GM12891 (cell line): ENCODE measurements at regions not wholly inside any gene's neighbourhood (a gene's known extent, or its start where the extent isn't known, plus 50 kb on each side); places are given as distances from the start of the nearest gene placed in this dataset.
"Not testable (repeated sequence)": the region's sequence is repeated elsewhere in the genome, so short reads cannot be mapped to it uniquely, and the experiment has no call there.

Source experiments
- DNase-seq: peaks from one replicate; pipeline ENCODE4 v3.0.0; 2011; ENCODE audit warnings: low spot score; ENCODE audit not compliant: insufficient read length
- FAIRE-seq: peaks from 2 replicates; lab custom pipeline; 2011; peaks lifted over from hg19 to GRCh38; lab: Jason Lieb, UNC
- PAX5 ChIP-seq: IDR thresholded peaks from 2 replicates; pipeline ENCODE4 v1.6.1; 2011; ENCODE audit warnings: low read length, moderate library complexity, mild to moderate bottlenecking; ENCODE audit not compliant: insufficient read depth, severe bottlenecking
- POLR2A ChIP-seq: IDR thresholded peaks from 2 replicates; pipeline ENCODE4 v1.6.1; 2011; ENCODE audit warnings: low read depth, low read length, control low read depth
- POLR2AphosphoS5 ChIP-seq: IDR thresholded peaks from 2 replicates; pipeline ENCODE4 v1.6.1; 2011; ENCODE audit warnings: low read depth, low read length, control low read depth
- POU2F2 ChIP-seq: IDR thresholded peaks from 2 replicates; pipeline ENCODE4 v1.6.1; 2011; ENCODE audit warnings: low read depth, mild to moderate bottlenecking, control low read depth, low read length, moderate library complexity
- SPI1 ChIP-seq: IDR thresholded peaks from 2 replicates; pipeline ENCODE4 v1.6.1; 2011; ENCODE audit warnings: low read depth, low read length, control low read depth
- TAF1 ChIP-seq: IDR thresholded peaks from 2 replicates; pipeline ENCODE4 v1.6.1; 2011; ENCODE audit warnings: low read depth, low read length, control low read depth

GRCh38 chr1:102821707-102822106 lies 286.6 kb downstream of the COL11A1 start:
- FAIRE-seq (no peak), DNase-seq (no peak)
- TF ChIP-seq TAF1 (no peak), POLR2AphosphoS5 (no peak), POLR2A (no peak), POU2F2 (no peak), PAX5 (no peak), SPI1 (no peak)

GRCh38 chr1:102800406-102800805 lies 307.9 kb downstream of the COL11A1 start:
- no peak for TF ChIP-seq POU2F2
- TF ChIP-seq SPI1: no peak
- TF ChIP-seq TAF1: no peak
- no peak for TF ChIP-seq POLR2AphosphoS5
- TF ChIP-seq PAX5: no peak
- TF ChIP-seq POLR2A: no peak
- FAIRE-seq (no peak), DNase-seq (no peak)

DNA sequence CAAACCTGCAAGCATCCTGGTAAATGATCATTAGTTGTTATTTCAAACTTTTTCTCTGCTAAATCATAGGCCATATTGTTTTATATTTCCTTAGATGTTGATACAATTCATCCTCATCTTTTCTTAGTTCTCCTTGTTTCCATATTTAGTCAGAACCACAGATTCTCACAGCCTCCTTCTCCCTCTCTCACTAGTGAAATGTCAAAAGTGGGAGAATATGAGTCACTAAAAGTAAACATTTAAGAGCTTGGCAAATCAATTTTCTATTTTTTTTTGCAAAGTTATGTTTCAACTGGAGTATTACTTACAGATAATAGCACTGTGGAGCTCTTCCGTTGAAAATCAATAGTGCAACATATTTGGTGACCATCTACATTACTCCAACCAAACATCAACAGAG lies 308.8 kb downstream of the COL11A1 start:
- no peak for DNase-seq

DNA sequence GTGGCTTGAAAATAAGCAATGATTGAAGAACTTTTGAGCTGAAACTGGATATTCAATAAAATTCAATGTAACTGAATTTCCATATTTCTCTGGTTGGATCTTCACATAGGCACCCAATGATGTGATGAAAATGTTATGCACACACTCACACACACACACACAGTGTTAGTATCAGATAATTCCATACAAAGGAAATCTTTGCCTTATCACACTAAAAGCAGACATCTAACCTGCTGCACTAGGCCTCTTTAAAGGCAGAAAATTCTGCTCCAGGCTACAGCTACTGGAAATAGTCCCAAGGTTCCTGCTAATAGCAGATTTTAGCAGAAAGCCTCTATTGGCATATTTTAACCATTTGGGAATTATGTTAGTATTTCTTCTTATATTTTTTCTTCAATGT lies 309.6 kb downstream of the COL11A1 start:
- TF ChIP-seq PAX5: no peak
- TF ChIP-seq SPI1: no peak
- TF ChIP-seq TAF1: no peak
- no peak for TF ChIP-seq POLR2AphosphoS5
- no peak for TF ChIP-seq POLR2A
- no peak for TF ChIP-seq POU2F2
- no peak for FAIRE-seq
- DNase-seq: no peak

More for the DNA sequence above, 308.8 kb downstream of the COL11A1 start:
- FAIRE-seq: no peak
- TF ChIP-seq POLR2AphosphoS5 (no peak), POLR2A (no peak), POU2F2 (no peak), PAX5 (no peak), SPI1 (no peak), TAF1 (no peak)

DNA sequence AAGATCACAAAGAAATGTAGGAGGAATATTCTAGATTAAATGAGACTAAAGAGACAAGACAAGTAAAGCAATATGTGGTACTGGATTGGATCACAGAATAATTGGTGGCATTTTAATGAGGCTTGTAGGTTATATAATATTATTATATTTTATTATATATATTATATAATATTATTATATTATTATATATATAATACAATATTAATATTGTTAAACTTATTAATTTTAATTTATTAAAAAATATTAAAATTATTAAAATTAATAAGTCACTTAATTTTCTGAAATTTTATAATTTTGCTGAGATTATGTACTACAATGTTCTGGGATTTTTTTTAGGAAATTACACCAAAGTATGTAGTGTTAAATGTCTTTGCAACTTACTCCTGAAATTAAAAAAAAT lies 311.9 kb downstream of the COL11A1 start:
- DNase-seq (no peak), FAIRE-seq (no peak)
- no peak for TF ChIP-seq POLR2AphosphoS5
- no peak for TF ChIP-seq PAX5
- TF ChIP-seq POLR2A: no peak
- TF ChIP-seq TAF1: no peak
- TF ChIP-seq SPI1: no peak
- no peak for TF ChIP-seq POU2F2

GRCh38 chr1:102790997-102791396 lies 317.3 kb downstream of the COL11A1 start:
- no peak for FAIRE-seq
- no peak for TF ChIP-seq SPI1
- TF ChIP-seq POU2F2: no peak
- TF ChIP-seq PAX5: no peak
- no peak for TF ChIP-seq TAF1
- TF ChIP-seq POLR2A: no peak
- no peak for TF ChIP-seq POLR2AphosphoS5
- DNase-seq: no peak

DNA sequence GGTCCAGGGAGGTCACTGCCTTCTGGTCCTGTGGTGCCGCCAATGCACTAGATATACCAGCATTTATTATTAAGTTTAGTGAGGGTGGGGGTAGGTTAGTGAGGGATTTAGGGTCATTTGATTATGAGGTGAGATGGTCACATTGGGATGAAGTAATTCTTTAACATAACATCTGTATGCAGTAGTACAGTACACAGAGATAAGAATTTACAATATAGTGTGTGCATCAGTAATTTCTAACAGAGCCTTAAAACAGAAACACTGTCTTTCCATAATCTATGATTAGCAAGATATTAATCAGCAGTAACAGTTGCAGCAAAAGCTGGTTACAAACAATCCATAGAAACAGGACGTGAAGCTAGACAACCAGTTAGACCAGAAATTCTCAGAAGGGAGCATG lies 318.4 kb downstream of the COL11A1 start:
- DNase-seq, FAIRE-seq: not testable (repeated sequence)

- no peak for DNase-seq
Observed at GRCh38 chr1:102783487-102783886, 324.8 kb downstream of the COL11A1 start.

DNA sequence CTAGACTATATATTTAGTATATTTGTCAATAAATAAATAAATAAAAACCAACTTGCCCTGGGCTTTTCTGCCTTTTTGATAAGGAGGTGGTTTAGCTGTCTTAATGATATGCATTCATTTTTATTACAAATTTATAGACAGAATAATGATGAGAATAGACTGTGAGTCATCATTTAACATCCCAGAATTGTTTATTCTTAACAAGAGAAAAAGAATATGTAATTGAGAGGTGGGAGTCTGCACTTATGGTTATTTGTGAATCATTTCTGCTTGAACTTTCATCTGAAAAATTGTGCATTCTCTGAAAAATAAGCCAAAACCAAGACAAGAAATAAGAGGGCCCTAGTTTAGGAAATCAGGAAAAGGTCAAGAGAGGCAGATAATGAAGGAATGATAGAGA lies 326.2 kb downstream of the COL11A1 start:
- no peak for TF ChIP-seq POLR2AphosphoS5
- no peak for TF ChIP-seq PAX5
- no peak for TF ChIP-seq TAF1
- no peak for DNase-seq
- no peak for FAIRE-seq

More at GRCh38 chr1:102783487-102783886, 324.8 kb downstream of the COL11A1 start:
- TF ChIP-seq POU2F2: no peak
- no peak for TF ChIP-seq TAF1
- TF ChIP-seq POLR2A: no peak
- no peak for TF ChIP-seq PAX5
- TF ChIP-seq POLR2AphosphoS5: no peak
- no peak for TF ChIP-seq SPI1
- no peak for FAIRE-seq

DNA sequence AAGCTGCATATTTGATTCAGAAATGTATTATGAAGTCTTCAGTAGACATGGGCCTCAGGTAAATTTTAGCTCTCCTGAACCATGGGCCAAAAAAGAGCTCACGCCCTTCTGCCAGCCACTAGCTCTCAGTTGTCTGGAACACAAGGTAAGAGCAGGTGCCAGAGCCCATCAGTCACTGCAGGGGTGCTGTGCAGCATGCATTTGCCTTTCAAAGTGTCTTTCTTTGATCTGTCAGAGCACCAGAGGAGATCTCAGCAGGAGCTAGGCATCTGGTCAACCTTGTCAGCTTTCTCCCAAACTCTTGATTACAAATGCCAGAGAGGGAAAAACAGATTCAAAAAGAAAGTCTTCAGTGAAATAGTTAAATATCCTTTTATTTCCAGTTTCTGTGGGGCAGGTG lies 332.3 kb downstream of the COL11A1 start:
- no peak for DNase-seq
- no peak for TF ChIP-seq POU2F2
- no peak for TF ChIP-seq TAF1
- TF ChIP-seq SPI1: no peak
- TF ChIP-seq POLR2AphosphoS5: no peak
- no peak for TF ChIP-seq POLR2A
- TF ChIP-seq PAX5: no peak

More for the DNA sequence above, 332.3 kb downstream of the COL11A1 start:
- no peak for FAIRE-seq
